Activated CD4-positive, alpha-beta T cell treated with anti-CD3 and anti-CD28 coated beads for 24 hours (primary cell): ENCODE measurements at regions not wholly inside any gene's neighbourhood (a gene's known extent, or its start where the extent isn't known, plus 50 kb on each side); places are given as distances from the start of the nearest gene placed in this dataset.

Experiments
- DNase-seq, 2 donors: peaks; one replicate each; pipeline ENCODE4 v3.0.0-alpha.2; 2020; ENCODE audit warnings: low read depth in 2 of 2

GRCh38 chr2:120936476-120937334 lies 201.0 kb downstream of the GLI2 start:
- no peak for DNase-seq

- no peak for DNase-seq
Observed at GRCh38 chr2:120937686-120938044, 202.0 kb downstream of the GLI2 start.

- DNase-seq = no peak
Observed at GRCh38 chr2:120938045-120938771, 202.5 kb downstream of the GLI2 start.

- DNase-seq = no peak
Observed at GRCh38 chr2:120939595-120940318, 204.1 kb downstream of the GLI2 start.

GRCh38 chr2:120940319-120940696 lies 204.6 kb downstream of the GLI2 start:
- DNase-seq = no peak

- DNase-seq = no peak
Observed at GRCh38 chr2:120940726-120941256, 205.1 kb downstream of the GLI2 start.

GRCh38 chr2:120941571-120942120 lies 206.0 kb downstream of the GLI2 start:
- DNase-seq = no peak

- no peak for DNase-seq
Observed at GRCh38 chr2:120942658-120943057, 207.0 kb downstream of the GLI2 start.

- DNase-seq = no peak
Observed at GRCh38 chr2:120943403-120944034, 207.9 kb downstream of the GLI2 start.

- no peak for DNase-seq
Observed at GRCh38 chr2:120944575-120944974, 208.9 kb downstream of the GLI2 start.

- DNase-seq = no peak
Observed at GRCh38 chr2:120945091-120945490, 209.4 kb downstream of the GLI2 start.

GRCh38 chr2:120945832-120946499 lies 210.3 kb downstream of the GLI2 start:
- DNase-seq = no peak

GRCh38 chr2:120947327-120947726 lies 211.7 kb downstream of the GLI2 start:
- no peak for DNase-seq

GRCh38 chr2:120947982-120948661 lies 212.5 kb downstream of the GLI2 start:
- no peak for DNase-seq

- DNase-seq = no peak
Observed at GRCh38 chr2:120948662-120949011, 213.0 kb downstream of the GLI2 start.

GRCh38 chr2:120949027-120949956 lies 213.6 kb downstream of the GLI2 start:
- no peak for DNase-seq

GRCh38 chr2:120949957-120950590 lies 214.4 kb downstream of the GLI2 start:
- DNase-seq = no peak

- DNase-seq = no peak
Observed at GRCh38 chr2:120951693-120952092, 216.0 kb downstream of the GLI2 start.

- no peak for DNase-seq
Observed at GRCh38 chr2:120952318-120952717, 216.7 kb downstream of the GLI2 start.
